Activated CD4-positive, alpha-beta T cell treated with anti-CD3 and anti-CD28 coated beads, Interleukin-2, Interleukin-4, amounts not matched to agents 100 ng/mL and 50 ng/mL, durations not matched to agents 16 hours and 8 hours (primary cell): ENCODE measurements at regions not wholly inside any gene's neighbourhood (a gene's known extent, or its start where the extent isn't known, plus 50 kb on each side); places are given as distances from the start of the nearest gene placed in this dataset.
A peak's percentile ranks its signal among the peaks of the same experiment; 100 is the strongest.

ENCODE experiments used
- DNase-seq: peaks from one replicate; pipeline ENCODE4 v3.0.0-alpha.2; 2020; ENCODE audit warnings: low spot score

- no peak for DNase-seq
Observed at GRCh38 chr21:25422610-25423608, 184.4 kb downstream of the MRPL39 start.

- peak; percentile 91 for DNase-seq
Observed at GRCh38 chr21:25421321-25422028, 185.8 kb downstream of the MRPL39 start.

DNA sequence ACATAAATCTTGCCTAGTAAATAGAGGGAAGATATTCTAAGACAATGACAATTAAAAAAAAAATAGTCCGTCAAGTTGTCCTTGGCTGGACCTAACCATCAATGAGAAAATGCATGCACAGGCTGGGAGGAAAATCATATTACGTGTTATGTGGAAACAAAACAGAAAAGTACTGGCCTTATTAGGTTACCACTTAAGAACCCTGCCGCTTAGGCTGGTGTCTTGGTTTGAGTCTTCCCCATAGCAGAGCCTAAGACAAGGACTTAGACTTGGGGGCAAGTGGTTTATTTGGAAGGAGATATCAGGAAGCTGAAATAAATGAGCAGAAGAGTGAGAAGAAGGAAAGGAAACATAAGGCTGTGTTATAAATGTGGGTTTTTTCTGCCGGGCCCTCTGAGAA, 186.4 kb downstream of the MRPL39 start:
- DNase-seq = peak; percentile 33

DNA sequence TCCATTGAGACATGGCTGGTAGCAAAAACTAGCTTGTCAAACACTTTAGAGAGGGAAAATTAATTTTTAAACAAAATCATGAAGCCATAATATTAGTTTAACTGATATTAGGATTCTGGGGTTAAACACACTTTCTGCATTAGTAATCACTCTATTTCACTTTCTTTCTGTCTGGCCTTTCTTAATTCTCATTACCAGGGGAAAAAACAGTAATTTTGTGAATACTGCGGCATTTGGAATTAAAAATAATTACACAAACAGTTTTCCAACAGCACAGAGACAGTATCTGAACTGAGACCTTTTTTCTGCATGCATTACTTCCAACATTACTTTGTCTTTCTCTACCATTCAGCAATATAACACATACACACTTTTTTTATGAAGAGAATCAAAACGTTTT, 190.6 kb downstream of the MRPL39 start:
- DNase-seq = no peak

DNA sequence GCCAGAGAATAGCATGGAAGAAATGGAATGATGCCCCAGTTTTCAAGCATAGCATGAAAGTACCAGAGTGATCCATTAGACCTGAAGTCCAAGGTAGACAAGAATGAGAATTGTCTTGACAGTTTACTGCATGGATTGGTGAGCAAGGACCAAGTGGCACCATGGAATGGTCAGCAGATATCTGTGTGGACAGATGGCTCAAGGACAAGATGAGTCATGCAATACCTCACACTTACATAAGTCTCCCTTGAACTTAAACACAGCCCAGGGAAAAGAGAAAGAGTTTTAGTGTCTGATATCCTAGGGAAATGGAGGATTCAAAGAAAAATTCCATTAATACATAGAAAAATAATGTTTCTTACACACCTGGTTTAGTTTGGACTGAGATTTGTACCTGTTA, 195.2 kb downstream of the MRPL39 start:
- DNase-seq = no peak

- DNase-seq = no peak
Observed at GRCh38 chr21:25409978-25410377, 197.3 kb downstream of the MRPL39 start.

DNA sequence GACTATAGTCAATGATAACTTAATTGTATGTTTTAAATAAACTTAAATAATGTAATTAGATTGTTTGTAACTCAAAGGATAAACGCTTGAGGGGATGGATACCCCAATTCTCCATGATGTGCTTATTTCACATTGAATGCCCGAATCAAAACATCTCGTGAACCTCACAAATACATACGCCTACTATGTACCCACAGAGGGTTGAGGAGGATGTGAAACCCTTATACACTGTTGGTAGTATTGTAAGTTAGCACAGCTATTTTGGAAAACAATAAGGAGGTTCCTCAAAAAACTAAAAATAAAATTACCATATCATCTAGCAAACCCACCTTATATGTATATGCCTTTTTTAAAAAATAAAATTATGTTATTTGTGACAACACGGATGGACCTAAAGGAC, 198.6 kb downstream of the MRPL39 start:
- DNase-seq = no peak

DNA sequence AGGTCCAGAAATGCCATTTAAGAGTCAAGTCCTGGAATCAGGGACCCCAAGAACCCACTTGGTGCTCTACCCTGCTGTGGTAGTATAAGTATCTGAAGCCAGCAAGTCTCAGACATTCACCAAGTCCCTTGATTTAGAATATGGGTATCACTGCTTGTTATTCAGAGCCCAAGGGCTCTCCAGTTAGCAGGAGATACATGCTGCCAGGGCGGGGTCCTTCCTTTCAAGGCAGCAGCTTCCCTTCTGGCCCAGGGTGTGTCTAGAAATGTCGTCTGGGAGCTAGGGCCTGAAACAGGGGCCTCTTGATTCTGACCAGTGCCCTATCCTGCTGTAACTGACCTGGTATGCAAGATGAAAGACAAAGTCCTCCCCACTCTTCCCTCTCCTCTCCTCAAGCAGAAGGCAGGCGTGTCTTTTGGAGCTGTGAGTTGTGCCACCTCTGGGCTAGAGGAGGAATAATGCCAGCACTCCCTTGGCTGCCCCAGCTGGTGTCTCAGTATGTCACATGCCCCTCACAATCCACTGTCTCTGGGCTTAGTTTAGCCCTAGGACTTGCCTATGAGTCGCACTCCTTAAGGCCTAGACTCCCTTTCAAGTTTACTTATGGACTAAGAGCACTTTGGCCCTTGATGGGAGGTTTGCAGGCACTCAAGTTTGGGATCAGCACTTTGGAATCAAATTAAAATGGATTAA, 200.2 kb downstream of the MRPL39 start:
- no peak for DNase-seq

GRCh38 chr21:25405984-25406383, 201.3 kb downstream of the MRPL39 start:
- DNase-seq = no peak

- peak; percentile 54 for DNase-seq
Observed at GRCh38 chr21:25402134-25402961, 204.9 kb downstream of the MRPL39 start.

GRCh38 chr21:25400427-25400826, 206.9 kb downstream of the MRPL39 start:
- DNase-seq = no peak

- DNase-seq = no peak
Observed at GRCh38 chr21:25398630-25399029, 208.7 kb downstream of the MRPL39 start.

GRCh38 chr21:25396135-25396711, 211.1 kb downstream of the MRPL39 start:
- DNase-seq = peak; percentile 92

- DNase-seq = no peak
Observed at GRCh38 chr21:25391777-25392176, 215.5 kb downstream of the MRPL39 start.

DNA sequence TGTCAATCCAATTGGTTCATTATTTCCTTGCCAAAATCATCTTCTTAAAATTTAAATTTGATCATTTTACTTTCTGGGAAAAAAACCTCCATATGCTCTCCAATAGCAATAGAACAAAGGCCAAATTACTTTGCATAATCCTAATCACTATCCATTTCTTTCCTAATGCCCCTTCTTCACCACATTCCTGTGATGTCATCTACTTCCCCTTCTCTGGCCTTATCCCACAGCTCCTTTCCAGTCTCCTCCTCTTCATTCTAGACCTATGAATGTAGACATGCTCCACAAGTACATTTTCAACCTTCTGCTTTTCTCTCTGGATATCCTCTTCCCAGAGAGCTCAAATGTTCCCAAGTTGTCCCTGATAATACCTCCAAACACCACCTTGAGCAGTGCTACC, 216.6 kb downstream of the MRPL39 start:
- no peak for DNase-seq

DNA sequence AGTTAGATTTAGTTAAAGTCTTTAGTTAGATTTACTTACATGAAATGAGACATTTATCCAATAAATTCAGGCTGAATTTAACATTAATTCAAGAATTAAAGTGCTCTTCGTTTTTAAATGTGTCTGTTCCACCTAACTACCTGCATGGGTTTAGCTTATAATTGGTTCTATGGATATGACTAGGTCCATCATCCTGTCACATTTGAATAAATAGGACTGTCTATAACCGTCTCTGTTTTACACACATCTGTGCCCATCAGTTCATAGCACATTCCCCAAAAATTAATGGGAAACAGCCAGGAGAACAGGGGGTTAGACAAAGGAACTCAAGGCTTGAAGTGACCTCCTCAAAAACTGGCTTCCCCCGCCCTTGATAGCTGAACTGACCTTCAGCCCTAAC, 219.6 kb downstream of the MRPL39 start:
- DNase-seq = no peak

GRCh38 chr21:25385911-25386474, 221.3 kb downstream of the MRPL39 start:
- peak; percentile 40 for DNase-seq

GRCh38 chr21:25385341-25385740, 221.9 kb downstream of the MRPL39 start:
- DNase-seq = no peak

GRCh38 chr21:25384782-25385181, 222.5 kb downstream of the MRPL39 start:
- no peak for DNase-seq

GRCh38 chr21:25383545-25383944, 223.7 kb downstream of the MRPL39 start:
- DNase-seq = no peak

- DNase-seq = no peak
Observed at GRCh38 chr21:25381936-25382452, 225.3 kb downstream of the MRPL39 start.
